Skeletal muscle tissue (tissue), 3 donors: ENCODE measurements at regions not wholly inside any gene's neighbourhood (a gene's known extent, or its start where the extent isn't known, plus 50 kb on each side); places are given as distances from the start of the nearest gene placed in this dataset.
"Not testable (repeated sequence)": the region's sequence is repeated elsewhere in the genome, so short reads cannot be mapped to it uniquely, and the experiment has no call there.

Source experiments
- H3K27ac ChIP-seq: one replicate; pipeline ENCODE4 v1.7.0; 2013; ENCODE audit warnings: mild to moderate bottlenecking, low read depth, low read length, inconsistent platforms
- H3K27me3 ChIP-seq, 3 donors: one replicate each; pipeline ENCODE4 v1.7.0; 2013; ENCODE audit warnings: low read length in 3 of 3; ENCODE audit not compliant: control insufficient read depth in 3 of 3, insufficient read depth in 3 of 3
- H3K36me3 ChIP-seq, 3 donors: one replicate each; pipeline ENCODE4 v1.7.0; 2013; ENCODE audit warnings: low read length in 3 of 3; ENCODE audit not compliant: control insufficient read depth in 3 of 3, insufficient read depth in 3 of 3
- H3K4me1 ChIP-seq, 3 donors: one replicate each; pipeline ENCODE4 v1.7.0; 2013; ENCODE audit warnings: low read length in 3 of 3, mild to moderate bottlenecking in 3 of 3; ENCODE audit not compliant: control insufficient read depth in 3 of 3, insufficient read depth in 3 of 3
- H3K4me3 ChIP-seq, 3 donors: one replicate each; pipeline ENCODE4 v1.7.0; 2013; ENCODE audit warnings: low read length in 3 of 3
- H3K9ac ChIP-seq, 3 donors: one replicate each; pipeline ENCODE4 v1.7.0; 2013; ENCODE audit warnings: low read length in 3 of 3, mild to moderate bottlenecking in 3 of 3, moderate library complexity in 2 of 3, low read depth in 1 of 3
- H3K9me3 ChIP-seq, 3 donors: one replicate each; pipeline ENCODE4 v1.7.0; 2013; ENCODE audit warnings: low read length in 3 of 3; ENCODE audit not compliant: control insufficient read depth in 3 of 3
- donor health status: Osteomylitis.

GRCh38 chr6:21871831-21872230 lies 278.3 kb downstream of the SOX4 start:
- no peak overlapping the region for H3K9ac ChIP-seq
- H3K4me3 ChIP-seq: no peak overlapping the region
- H3K4me1 ChIP-seq: peaks cover 0 to 4% (median 0%) of the 10 kb centered on the region in 3 donors
- H3K9me3 ChIP-seq: no peaks in the 10 kb centered on the region
- H3K27me3 ChIP-seq: no peaks in the 10 kb centered on the region
- no peak overlapping the region for H3K27ac ChIP-seq
- no peaks in the 10 kb centered on the region for H3K36me3 ChIP-seq

DNA sequence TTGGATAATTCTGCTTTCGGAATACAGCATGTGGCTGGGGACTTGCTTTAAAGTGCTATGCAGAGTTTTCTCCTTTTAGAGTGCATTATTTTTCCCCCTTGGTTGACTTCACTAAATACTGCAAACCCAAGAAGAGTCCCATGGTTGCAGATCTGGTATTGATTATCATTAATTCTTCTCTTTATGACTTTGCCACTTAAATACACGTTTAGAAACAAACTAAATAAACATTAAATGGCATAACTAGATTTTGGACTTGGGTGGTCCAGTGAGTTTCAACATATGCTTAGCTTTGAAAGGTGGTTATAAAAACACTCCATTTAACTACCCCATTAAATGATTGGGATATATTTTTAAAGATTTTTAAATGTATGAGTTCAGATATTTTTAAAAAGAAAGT lies 279.2 kb downstream of the SOX4 start:
- Histone ChIP-seq H3K9me3 (no peaks in the 10 kb centered on the region), H3K36me3 (no peaks in the 10 kb centered on the region), H3K4me1 (peaks cover 0 to 4% (median 0%) of the 10 kb centered on the region in 3 donors), H3K27me3 (no peaks in the 10 kb centered on the region), H3K27ac (no peak overlapping the region), H3K9ac (no peak overlapping the region), H3K4me3 (no peak overlapping the region)

- Histone ChIP-seq H3K36me3 (no peaks in the 10 kb centered on the region), H3K9ac (no peak overlapping the region), H3K27me3 (no peaks in the 10 kb centered on the region), H3K4me3 (no peak overlapping the region), H3K9me3 (no peaks in the 10 kb centered on the region), H3K27ac (no peak overlapping the region), H3K4me1 (peaks cover 0 to 4% (median 0%) of the 10 kb centered on the region in 3 donors)
Observed at GRCh38 chr6:21873562-21873961, 280.0 kb downstream of the SOX4 start.

- H3K4me3 ChIP-seq: no peak overlapping the region
- H3K4me1 ChIP-seq: peaks cover 0 to 4% (median 0%) of the 10 kb centered on the region in 3 donors
- no peaks in the 10 kb centered on the region for H3K36me3 ChIP-seq
- no peaks in the 10 kb centered on the region for H3K9me3 ChIP-seq
- H3K27ac ChIP-seq: no peak overlapping the region
- no peaks in the 10 kb centered on the region for H3K27me3 ChIP-seq
- no peak overlapping the region for H3K9ac ChIP-seq
Observed at GRCh38 chr6:21874372-21874771, 280.8 kb downstream of the SOX4 start.

GRCh38 chr6:21877037-21877436 lies 283.5 kb downstream of the SOX4 start:
- H3K9me3 ChIP-seq, H3K4me3 ChIP-seq, H3K36me3 ChIP-seq, H3K27me3 ChIP-seq, H3K27ac ChIP-seq, H3K4me1 ChIP-seq, H3K9ac ChIP-seq: not testable (repeated sequence)

DNA sequence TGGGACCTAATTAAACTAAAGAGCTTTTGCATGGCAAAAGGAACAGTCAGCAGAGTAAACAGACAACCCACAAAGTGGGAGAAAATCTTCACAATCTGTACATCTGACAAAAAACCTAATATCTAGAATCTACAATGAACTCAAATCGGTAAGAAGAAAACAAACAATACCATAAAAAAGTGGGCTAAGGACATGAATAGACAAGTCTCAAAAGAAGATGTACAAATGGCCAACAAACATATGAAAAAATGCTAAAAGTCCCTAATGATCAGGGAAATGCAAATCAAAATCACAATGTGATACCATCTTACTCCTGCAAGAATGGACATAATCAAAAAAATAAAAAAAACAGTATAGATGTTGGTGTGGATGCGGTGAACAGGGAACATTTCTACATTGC lies 286.7 kb downstream of the SOX4 start:
- not testable (repeated sequence) for H3K9me3 ChIP-seq, H3K36me3 ChIP-seq, H3K9ac ChIP-seq, H3K27ac ChIP-seq, H3K4me1 ChIP-seq, H3K4me3 ChIP-seq, H3K27me3 ChIP-seq

GRCh38 chr6:21881969-21882465 lies 288.5 kb downstream of the SOX4 start:
- Histone ChIP-seq H3K36me3 (no peaks in the 10 kb centered on the region), H3K9me3 (no peaks in the 10 kb centered on the region), H3K27me3 (no peaks in the 10 kb centered on the region), H3K9ac (no peak overlapping the region), H3K4me1 (peaks cover 4 to 10% (median 8%) of the 10 kb centered on the region in 3 donors), H3K27ac (no peak overlapping the region), H3K4me3 (no peak overlapping the region)

- Histone ChIP-seq H3K27ac (no peak overlapping the region), H3K9me3 (no peaks in the 10 kb centered on the region), H3K27me3 (no peaks in the 10 kb centered on the region), H3K4me1 (peaks cover 8 to 20% (median 14%) of the 10 kb centered on the region in 3 donors), H3K36me3 (no peaks in the 10 kb centered on the region), H3K9ac (no peak overlapping the region), H3K4me3 (no peak overlapping the region)
Observed at GRCh38 chr6:21883595-21884328, 290.2 kb downstream of the SOX4 start.

DNA sequence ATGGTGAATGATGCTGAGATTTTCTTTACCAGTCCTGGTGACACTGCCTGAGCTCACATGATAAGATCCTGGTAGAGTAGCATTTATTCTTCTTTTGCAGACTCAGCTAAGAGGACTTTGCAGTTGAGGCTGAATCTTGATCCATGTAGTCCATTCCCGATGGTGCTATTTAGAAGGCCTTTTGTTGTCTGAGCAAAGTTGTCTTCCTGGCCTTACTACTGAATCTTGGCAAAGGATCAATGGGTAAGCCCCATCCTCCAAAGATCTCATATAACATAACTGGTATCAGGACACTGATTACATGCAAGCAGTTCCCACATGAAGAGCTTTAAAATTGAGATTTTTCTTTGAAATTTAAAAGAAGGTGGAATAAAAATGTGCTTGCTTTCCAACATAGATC lies 291.6 kb downstream of the SOX4 start:
- Histone ChIP-seq H3K27ac (no peak overlapping the region), H3K36me3 (no peaks in the 10 kb centered on the region), H3K4me1 (peaks cover 8 to 20% (median 14%) of the 10 kb centered on the region in 3 donors), H3K9ac (no peak overlapping the region), H3K4me3 (no peak overlapping the region), H3K27me3 (no peaks in the 10 kb centered on the region), H3K9me3 (no peaks in the 10 kb centered on the region)

GRCh38 chr6:21885532-21886114 lies 292.1 kb downstream of the SOX4 start:
- H3K9ac ChIP-seq: no peak overlapping the region
- no peaks in the 10 kb centered on the region for H3K36me3 ChIP-seq
- no peak overlapping the region for H3K4me3 ChIP-seq
- H3K4me1 ChIP-seq: peaks cover 8 to 20% (median 14%) of the 10 kb centered on the region in 3 donors
- no peaks in the 10 kb centered on the region for H3K27me3 ChIP-seq
- no peaks in the 10 kb centered on the region for H3K9me3 ChIP-seq
- no peak overlapping the region for H3K27ac ChIP-seq
